T follicular helper cell (primary cell): ENCODE measurements at regions not wholly inside any gene's neighbourhood (a gene's known extent, or its start where the extent isn't known, plus 50 kb on each side); places are given as distances from the start of the nearest gene placed in this dataset.
A peak's percentile ranks its signal among the peaks of the same experiment; 100 is the strongest.
"Not testable (repeated sequence)": the region's sequence is repeated elsewhere in the genome, so short reads cannot be mapped to it uniquely, and the experiment has no call there.

ENCODE experiments used
- DNase-seq: peaks from one replicate; pipeline ENCODE4 v3.0.0-alpha.2; 2020; ENCODE audit warnings: low read depth

- not testable (repeated sequence) for DNase-seq
These were observed 135.6 kb downstream of the TRIM43 start for GRCh38 chr2:95727420-95727819.

GRCh38 chr2:95728878-95729596 is 137.2 kb downstream of the TRIM43 start:
- peak; percentile 3 for DNase-seq

- DNase-seq: no peak
These were observed 137.8 kb downstream of the TRIM43 start for GRCh38 chr2:95729597-95729955.

GRCh38 chr2:95730813-95731212 is 139.0 kb downstream of the TRIM43 start:
- DNase-seq: no peak

- DNase-seq: no peak
These were observed 143.4 kb downstream of the TRIM43 start for GRCh38 chr2:95734976-95735890.

GRCh38 chr2:95738301-95738700 is 146.5 kb downstream of the TRIM43 start:
- no peak for DNase-seq

GRCh38 chr2:95752126-95752525 is 160.3 kb downstream of the TRIM43 start:
- DNase-seq: not testable (repeated sequence)

- DNase-seq: not testable (repeated sequence)
These were observed 162.0 kb downstream of the TRIM43 start for GRCh38 chr2:95753812-95754211.

GRCh38 chr2:95754213-95754612 is 162.4 kb downstream of the TRIM43 start:
- not testable (repeated sequence) for DNase-seq

- not testable (repeated sequence) for DNase-seq
These were observed 163.2 kb downstream of the TRIM43 start for GRCh38 chr2:95754819-95755563.

- not testable (repeated sequence) for DNase-seq
These were observed 164.3 kb downstream of the TRIM43 start for GRCh38 chr2:95755956-95756669.

- DNase-seq: no peak
These were observed 166.2 kb downstream of the TRIM43 start for GRCh38 chr2:95757988-95758387.

- DNase-seq: no peak
These were observed 167.9 kb downstream of the TRIM43 start for GRCh38 chr2:95759481-95760246.

GRCh38 chr2:95760806-95761525 is 169.2 kb downstream of the TRIM43 start:
- no peak for DNase-seq

- DNase-seq: no peak
These were observed 169.8 kb downstream of the TRIM43 start for GRCh38 chr2:95761556-95761955.

GRCh38 chr2:95762023-95763021 is 170.5 kb downstream of the TRIM43 start:
- not testable (repeated sequence) for DNase-seq

- DNase-seq: not testable (repeated sequence)
These were observed 171.3 kb downstream of the TRIM43 start for GRCh38 chr2:95763074-95763473.

- DNase-seq: not testable (repeated sequence)
These were observed 173.2 kb downstream of the TRIM43 start for GRCh38 chr2:95764966-95765365.
